NCI-H1694 (cell line): ENCODE measurements at regions not wholly inside any gene's neighbourhood (a gene's known extent, or its start where the extent isn't known, plus 50 kb on each side); places are given as distances from the start of the nearest gene placed in this dataset.

ENCODE experiments used
- DNase-seq: peaks from one replicate; lab custom pipeline; 2025; lab: John Stamatoyannopoulos, UW

GRCh38 chr2:2528846-2529245 is 197.8 kb upstream of the MYT1L start:
- no peak for DNase-seq

DNA sequence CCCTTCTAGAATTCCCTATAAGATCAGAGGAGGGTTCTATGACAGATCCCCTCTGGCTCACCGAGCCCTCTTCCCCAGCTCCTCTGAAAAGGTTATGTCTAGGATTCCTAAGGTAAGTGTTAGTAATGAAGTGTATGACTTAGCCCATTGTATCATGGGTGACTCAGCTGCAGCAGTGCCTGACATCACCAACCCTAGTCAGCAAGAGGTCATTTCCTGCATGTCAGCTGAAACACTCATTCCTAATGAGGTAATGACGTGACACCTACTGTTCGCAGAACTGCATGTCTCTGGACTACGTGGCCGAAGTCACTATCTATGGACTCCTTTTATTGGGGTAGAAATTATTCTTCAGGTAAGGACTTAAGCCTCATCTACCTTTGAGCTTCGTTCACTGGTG is 196.1 kb upstream of the MYT1L start:
- no peak for DNase-seq

GRCh38 chr2:2524348-2524941 is 193.4 kb upstream of the MYT1L start:
- no peak for DNase-seq

GRCh38 chr2:2523461-2524347 is 192.6 kb upstream of the MYT1L start:
- no peak for DNase-seq

GRCh38 chr2:2520401-2520811 is 189.3 kb upstream of the MYT1L start:
- no peak for DNase-seq

- DNase-seq, result no peak
Measured at GRCh38 chr2:2519381-2519780, 188.3 kb upstream of the MYT1L start.

DNA sequence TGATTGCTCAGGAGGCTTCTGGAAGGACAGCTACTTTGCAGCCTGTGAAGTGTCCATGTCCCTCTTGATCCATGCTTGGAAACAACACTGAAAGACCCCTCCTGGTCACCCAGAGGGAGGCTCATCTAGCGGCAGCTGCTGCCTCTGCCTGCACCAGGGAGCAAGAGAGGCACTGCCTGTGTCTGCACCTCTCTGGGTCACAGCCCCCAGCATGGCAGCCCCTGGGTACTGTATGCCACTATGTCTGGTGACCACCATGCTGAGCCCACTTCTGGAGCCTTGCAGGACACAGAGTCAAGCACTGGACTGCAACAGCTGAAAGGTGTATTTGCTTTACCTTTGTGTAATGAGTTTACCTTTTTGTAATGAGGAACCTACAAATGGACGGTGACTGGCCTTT is 186.3 kb upstream of the MYT1L start:
- DNase-seq, result no peak

DNA sequence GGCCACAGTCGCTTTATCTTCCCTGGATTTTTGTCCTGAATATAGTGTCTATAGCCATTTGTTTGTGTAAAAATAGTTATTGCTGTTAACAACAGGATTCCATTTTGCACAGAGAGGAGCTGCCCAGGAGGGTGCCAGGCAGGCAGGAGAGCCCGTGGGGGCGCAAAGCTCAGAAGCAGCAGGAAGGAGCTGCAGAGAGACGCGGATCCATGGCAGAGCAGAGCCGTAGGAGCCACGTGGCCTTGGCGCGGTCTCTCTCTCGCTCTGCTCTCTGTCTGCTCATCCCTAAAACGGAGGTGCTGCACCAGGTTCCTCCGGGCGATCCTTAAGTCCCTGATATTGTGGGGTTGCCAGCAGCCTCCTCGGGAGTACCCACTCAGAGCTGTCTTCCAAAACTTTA is 185.3 kb upstream of the MYT1L start:
- no peak for DNase-seq

- DNase-seq, result no peak
Measured at GRCh38 chr2:2512931-2513330, 181.9 kb upstream of the MYT1L start.

DNA sequence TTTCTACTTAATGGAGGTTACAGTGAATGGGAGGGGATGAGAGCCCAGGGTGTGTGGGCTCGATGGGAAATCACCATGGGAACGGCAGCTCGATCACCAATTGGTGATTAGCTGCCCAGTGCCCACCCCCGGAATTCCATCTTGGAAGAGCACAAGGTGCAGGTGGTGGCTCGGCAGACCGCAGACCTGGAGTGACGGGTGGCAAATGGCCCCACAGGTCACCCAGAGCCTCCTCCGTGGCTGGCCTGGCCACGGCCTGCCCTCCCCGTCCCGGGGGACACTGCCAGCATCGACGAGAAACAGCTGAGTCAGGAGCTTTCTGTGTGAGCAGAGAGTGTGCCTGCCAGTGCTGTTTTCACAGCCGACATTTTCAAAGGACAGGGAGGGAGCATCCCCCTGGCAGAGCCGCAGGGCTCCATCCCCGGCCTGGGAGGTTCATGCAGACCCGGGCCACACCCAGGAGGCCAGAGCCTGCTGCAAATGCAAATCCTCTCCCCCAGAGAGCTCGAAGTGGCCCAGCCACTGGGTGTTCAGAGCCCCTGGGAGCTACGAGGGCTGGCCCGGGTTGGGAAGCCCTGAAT is 176.4 kb upstream of the MYT1L start:
- no peak for DNase-seq

DNA sequence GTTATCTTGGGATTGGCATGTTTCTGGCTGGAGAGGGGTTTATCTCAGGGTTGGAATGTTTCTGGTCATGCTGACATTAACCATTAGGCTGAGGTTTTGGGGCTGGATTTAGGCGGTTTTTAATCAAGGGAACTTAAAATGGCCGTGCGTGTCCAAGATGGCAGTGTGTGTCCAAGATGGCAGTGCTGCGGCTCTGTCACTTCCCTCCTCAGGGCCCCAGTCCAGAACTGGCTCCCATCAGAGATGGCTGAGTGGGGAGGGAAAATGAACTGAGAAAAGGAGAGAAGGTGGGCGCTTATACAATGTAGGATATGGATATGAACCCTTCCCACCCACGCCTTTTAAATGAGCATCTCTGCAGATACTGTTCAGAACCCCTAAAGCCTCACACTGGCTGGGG is 175.5 kb upstream of the MYT1L start:
- DNase-seq, result no peak

- DNase-seq, result no peak
Measured at GRCh38 chr2:2505604-2506003, 174.5 kb upstream of the MYT1L start.

- no peak for DNase-seq
Measured at GRCh38 chr2:2503864-2504418, 172.9 kb upstream of the MYT1L start.

GRCh38 chr2:2502201-2502549 is 171.1 kb upstream of the MYT1L start:
- no peak for DNase-seq

- no peak for DNase-seq
Measured at GRCh38 chr2:2501454-2502200, 170.6 kb upstream of the MYT1L start.

- no peak for DNase-seq
Measured at GRCh38 chr2:2495606-2496005, 164.5 kb upstream of the MYT1L start.

DNA sequence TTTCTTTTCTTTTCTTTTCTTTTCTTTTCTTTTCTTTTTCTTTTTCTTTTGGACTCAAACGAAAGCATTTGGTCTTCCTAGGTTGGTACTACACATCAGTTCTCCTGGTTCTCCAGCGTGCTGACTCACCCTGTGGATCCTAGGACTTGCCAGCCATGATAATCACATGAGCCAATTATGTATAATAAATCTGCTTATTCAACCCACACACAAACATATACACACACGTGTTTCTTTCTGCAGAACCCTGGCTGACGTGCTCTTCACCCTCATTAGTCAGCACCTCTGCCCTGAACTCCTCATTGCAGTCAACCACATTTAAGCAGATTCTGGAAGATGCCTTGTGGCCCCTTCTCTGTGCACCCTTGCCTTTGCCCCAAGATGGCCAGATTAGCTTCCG is 162.4 kb upstream of the MYT1L start:
- DNase-seq, result no peak

DNA sequence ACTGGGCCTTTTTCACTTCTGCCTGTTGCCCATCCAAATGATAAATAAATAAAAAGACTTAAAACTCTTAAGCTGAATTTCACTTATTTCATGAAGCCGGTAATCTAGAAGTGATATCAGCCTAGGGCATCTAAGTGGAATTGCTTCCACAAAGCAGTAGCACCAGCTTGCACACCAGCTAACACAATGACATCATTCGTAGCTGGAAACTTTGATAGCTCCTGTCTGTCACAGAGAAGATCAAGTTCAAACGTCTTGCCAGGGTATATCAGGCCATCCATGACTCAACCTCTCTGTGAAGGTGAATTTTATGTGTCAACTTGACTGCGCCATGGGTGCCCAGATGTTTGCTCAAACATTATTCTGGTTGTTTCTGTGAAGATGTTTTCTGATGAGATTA is 161.7 kb upstream of the MYT1L start:
- DNase-seq, result no peak

GRCh38 chr2:2491964-2492363 is 160.9 kb upstream of the MYT1L start:
- no peak for DNase-seq

DNA sequence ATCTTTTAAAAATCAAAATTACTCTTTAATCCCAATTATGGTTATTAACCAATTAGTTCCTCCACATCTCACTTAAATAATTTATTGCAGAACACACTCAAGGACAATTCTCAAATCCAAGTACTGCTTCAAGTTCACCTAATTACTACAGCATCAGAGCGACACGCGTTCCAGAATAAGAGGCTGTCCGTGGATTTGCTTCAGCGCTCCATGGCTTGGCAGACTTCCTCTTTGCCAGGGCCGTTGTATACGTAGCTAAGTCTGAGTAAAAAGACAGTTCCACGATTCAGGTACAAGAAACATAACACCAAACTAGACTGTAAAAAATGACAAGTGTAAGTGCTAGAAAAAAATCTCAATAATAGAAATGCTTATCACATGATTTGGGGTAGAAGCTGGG is 153.2 kb upstream of the MYT1L start:
- no peak for DNase-seq

GRCh38 chr2:2482851-2483250 is 151.8 kb upstream of the MYT1L start:
- DNase-seq, result no peak

DNA sequence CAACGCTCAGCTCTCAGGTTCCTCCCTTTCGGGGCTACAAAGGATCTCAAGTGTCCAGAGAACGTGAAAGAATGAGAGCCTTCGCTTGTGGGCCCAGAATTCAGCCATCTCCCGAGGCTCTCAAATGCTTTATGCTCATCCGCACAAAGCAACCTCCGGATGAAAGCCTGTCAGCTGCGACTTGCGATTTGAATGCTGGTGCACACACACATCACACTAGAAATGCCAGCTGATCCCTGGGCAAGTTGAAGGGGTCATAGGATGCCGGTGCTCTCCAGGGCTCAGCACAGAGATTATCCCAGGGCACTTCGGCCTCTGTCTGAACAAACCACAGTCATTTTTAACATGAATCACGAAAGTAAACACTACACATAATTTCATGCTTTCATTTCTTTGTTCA is 141.8 kb upstream of the MYT1L start:
- no peak for DNase-seq
